NCI-H187 (cell line): ENCODE measurements at regions not wholly inside any gene's neighbourhood (a gene's known extent, or its start where the extent isn't known, plus 50 kb on each side); places are given as distances from the start of the nearest gene placed in this dataset.

Experiments used
- DNase-seq, 2 experiments: peaks; one replicate each; lab custom pipeline; 2025; lab: John Stamatoyannopoulos, UW

DNA sequence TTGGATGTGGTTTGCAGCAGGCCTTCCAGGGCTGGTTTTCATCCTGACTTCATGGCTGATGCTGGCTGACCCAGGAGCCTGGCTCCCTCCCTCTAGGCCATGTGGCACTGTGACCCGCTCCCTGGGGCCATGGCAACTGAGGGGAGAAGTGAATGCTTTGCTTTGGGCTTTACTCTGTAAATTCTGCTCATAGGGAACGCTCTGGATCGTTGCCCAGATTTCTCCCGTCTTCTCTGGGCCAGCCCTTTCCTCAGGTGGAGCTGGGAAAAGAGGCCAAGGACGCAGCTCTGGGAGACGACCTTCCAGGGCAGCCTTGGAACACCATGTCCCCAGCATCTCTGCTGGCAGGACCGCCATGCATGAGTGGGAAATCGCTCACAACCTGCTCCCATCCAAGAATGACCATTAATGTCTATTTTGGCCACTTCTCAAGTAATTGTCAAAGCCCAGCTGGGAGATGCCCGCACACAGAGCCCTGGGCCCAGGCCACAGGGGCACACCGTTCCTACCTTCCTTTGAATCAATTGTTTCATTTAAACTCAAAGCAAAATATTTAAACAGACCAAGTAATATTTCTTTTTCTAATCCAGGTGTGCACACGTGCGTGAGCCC, 321.8 kb downstream of the TEX29 start:
- DNase-seq = no peak

GRCh38 chr13:111644750-111645149, 324.3 kb downstream of the TEX29 start:
- DNase-seq = no peak

DNA sequence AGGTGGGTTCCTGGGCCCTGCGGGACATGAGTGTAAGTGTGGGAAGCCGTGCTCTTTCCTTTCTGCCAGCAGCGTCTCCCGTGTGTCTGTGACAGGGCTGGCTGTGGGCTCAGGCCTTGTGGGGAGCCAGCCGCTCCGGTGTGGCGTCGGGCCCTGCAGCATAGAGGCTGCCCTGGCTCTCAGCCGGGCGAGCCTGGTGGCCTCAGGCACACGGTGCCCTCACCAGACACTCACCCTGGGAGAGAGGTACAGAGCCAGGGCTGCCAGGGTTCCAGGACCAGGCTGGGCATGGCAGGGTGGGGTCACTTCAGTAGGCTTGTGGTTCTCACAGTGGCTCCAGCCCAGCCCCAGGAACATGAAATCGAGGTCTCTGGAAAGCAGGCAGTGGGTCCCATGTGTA, 324.8 kb downstream of the TEX29 start:
- DNase-seq = no peak

DNA sequence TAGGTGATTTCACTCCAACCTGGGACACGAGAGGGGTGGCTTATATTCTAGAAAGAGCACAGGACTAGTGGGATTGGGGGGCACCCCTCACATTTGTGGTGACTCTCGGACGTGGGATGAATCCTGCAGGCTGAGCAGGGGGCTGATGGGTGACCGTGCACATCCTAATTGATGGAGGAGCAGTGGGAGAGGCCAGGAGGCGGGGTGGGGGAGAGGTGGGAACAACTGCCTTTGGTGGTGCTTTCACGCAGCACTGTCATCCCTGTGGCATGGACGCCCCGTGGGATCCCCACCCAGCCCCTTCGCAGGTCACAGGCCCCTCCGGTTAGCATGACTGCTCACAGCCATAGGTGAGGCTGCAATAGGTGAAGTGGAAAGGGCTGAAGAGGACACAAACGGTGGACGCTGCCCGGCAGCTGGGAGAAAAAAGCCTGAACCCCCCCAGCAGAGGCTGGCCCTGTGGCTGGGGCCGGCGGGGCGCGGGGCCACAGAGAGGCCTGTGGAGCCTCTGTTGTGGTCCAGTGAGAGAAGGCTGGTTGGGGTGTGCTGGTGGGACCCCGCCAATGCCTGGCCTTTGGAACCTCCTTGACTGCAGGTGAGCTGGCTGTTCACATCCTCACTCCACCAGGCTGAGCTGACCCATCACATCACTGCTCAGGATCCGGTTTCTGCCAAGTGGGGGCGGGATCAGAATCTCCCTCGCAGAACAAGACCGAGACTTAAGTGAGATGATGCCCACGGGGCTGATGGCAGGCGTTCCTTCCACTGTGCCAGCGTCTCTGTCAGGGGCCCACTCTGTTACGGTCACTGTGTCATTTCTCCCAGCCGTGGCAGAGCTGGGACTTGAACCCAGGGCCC, 325.4 kb downstream of the TEX29 start:
- no peak for DNase-seq

DNA sequence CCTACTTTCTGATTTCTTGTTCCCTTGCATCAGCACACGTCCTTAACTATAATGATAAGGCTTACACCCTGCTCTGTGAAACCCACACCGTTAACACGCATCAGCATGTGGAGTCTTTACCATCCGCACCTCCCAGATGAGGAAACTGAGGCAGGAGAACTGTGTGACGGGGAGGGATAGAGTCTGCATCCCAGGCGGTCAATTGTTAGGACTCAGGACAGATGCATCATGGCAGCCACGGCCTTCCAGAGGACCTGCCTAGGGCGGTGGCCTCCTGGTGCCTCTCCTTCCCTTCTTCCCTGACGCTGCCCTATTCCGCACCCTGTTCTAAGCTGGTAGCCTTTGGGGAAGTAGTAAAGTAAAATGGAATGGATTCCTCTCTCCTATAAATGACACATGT, 326.0 kb downstream of the TEX29 start:
- no peak for DNase-seq

GRCh38 chr13:111648885-111649284, 328.4 kb downstream of the TEX29 start:
- no peak for DNase-seq

- no peak for DNase-seq
Observed at GRCh38 chr13:111650626-111651025, 330.2 kb downstream of the TEX29 start.

GRCh38 chr13:111652676-111653075, 332.2 kb downstream of the TEX29 start:
- DNase-seq = no peak

GRCh38 chr13:111654531-111654930, 334.1 kb downstream of the TEX29 start:
- DNase-seq = no peak

- DNase-seq = no peak
Observed at GRCh38 chr13:111656439-111656838, 336.0 kb downstream of the TEX29 start.

GRCh38 chr13:111657013-111657412, 336.6 kb downstream of the TEX29 start:
- peak in 1 of 2 experiments; percentile 54 for DNase-seq

DNA sequence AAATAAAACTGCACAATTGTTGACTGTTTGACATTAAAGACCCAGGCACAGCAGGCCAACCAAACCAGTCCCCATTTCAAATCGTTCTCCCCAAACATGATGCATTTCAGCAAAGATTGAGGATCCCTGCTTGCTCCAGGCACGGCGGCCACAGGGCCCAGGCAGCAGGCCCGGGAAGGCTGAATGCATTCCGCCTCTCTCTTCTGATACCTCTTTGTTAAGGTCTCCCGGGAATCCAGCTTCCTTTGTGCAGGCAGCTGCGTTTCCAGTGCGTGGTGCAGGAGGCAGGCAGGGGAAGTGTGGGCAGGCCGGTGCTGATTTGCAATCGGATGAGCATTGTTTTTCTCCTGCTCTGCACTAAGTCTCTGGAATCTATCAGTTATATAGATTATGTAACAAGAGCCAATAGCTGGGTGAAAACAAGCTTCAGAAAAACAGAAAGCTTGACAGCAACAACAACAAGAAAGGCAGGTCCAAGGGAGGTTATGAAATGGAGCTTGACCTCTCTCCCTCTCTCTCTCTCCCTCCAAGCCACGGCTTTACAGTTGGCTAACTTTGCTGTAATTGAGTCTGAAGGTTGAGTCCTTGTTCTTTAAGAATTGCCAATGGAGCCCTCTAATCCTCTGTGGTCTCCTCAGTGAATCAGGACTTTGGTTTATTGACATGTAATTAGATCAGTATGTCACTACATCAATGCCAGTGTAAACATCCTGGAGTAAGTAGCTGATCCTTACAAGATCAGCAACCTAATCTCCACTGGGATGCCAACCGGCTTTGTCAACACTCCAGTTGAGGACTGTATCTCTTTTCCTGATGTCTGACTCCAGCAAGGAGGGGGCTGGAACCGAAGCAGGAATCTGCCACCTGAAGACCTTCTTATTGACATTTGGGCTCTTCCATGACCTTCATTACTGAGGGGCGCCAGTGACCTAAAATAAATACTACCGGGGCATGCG, 338.0 kb downstream of the TEX29 start:
- peak; percentile 81 to 84 for DNase-seq

DNA sequence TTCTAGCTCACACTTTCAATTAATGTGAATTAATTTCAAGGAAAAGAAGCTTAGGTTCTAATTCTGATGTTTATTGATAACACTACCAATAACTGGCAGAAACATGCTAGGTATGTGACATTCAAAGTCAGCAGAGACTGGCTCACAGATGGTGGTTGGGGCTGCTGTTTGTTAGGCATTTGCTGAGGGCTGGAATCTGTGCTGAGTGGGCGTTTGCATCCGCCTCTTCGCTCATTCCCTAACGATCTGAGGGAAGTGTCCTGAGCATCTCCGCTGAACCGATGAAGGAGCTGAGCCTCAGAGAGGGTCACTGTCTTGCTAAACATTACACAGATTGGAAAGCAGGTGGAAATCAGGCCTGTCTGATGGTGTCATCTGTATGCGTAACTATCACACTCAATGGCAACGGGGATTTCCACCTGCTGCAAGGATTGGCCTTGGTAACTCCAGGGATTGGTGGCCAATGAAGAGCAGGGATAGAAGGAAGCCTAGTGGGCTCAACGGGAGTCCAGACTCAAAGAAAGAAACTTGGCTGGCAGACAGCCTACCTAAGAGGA, 338.9 kb downstream of the TEX29 start:
- DNase-seq = peak in 1 of 2 experiments; percentile 64

- no peak for DNase-seq
Observed at GRCh38 chr13:111659842-111660241, 339.4 kb downstream of the TEX29 start.

DNA sequence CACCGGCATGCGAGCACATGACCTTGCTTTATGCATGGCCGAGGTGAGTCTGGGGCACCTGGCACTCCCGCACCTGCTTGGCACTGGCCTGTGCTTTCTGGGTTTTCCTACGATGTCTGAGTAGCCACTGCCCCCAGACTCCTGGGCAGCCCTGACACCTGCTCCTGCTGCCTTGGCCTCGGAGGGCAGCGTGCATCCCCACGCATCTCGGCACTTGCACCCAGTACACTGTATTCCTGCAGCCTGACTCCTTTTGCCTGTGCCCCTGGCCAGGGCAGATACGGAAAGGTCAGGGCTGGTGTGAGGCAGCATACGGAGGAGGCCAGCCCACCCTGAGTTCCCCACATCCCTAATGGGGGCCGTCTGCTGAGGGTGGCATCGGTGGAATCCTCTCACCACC, 340.6 kb downstream of the TEX29 start:
- DNase-seq = no peak

DNA sequence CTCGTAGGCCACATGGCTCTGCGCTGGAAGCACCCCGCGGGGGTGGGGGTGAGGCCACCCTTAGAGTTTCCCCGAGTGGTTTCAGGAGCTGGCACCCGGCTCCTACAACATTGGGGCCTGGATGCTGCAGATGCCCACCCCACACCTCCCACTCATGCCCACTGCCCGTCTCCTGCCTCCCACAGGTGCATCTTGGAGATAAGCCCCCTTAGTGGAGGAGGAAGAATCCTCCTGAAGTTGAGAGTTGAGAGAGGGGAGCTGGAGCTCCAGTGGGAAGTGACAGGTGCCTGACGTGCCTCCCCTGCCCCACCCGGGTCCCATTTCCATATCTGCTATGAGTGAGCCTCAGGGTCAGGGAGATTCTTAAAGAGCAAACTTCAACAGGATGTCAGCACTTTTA, 341.3 kb downstream of the TEX29 start:
- DNase-seq = no peak

- no peak for DNase-seq
Observed at GRCh38 chr13:111662451-111662850, 342.0 kb downstream of the TEX29 start.

DNA sequence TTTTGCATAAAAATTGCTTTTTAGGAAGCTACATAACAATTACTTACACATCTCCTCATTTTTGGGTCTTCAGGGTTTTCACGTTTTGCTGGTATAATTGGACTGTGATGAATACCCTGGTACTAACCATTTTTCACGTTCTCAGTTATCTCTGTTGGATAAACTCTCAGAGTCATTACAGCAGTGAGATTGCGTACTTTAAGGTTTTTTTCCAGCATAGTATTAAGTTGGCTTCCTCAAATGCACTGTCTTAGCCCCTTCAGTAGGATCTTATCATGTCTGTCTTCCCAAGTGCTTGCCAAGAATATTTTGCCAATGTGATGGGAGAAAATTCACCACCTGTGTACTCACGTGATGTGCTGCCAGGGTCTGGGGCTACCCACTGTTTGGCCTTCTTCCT, 342.5 kb downstream of the TEX29 start:
- no peak for DNase-seq

DNA sequence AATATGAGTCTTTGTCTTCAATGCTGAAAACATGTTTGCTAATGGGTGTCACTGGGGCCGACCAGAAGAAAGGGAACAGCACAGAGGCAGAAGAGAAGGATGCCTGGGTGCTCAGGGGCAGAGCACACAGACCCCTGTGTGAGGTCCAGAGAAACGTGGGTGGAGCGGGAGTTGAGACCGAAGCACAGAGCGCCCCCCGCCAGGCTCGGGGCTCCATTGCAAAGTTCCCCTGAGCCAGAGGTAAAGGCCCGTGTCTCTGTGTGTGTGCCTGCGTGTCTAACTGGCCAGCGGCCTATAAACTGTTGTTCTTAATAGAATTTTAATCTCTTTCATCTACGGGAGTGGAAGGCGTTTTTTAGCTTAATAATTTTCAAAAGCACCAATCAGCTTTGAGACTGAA, 343.1 kb downstream of the TEX29 start:
- no peak for DNase-seq

DNA sequence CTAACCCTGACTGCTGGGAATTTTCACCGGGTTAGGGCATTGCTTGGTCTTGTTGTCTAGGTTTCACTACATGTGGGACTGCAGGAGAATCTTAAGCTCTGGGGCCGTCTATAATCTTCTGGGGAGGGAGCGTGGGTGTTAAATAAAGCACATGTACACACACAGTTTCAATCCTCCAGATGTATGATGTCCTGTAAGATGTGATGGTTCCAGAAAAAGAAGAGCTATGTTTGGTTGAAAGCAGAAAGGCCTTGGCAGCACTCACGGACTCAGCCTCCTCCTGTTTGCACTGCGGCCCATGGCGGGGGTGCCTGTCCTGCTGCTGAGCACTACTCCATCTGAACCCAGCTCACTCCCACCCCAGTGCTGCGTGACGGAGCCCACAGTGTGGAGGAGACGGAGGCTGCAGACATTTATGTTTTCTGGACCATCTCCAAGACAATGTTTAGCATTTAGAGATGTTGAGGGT, 343.5 kb downstream of the TEX29 start:
- DNase-seq = no peak

- DNase-seq = no peak
Observed at GRCh38 chr13:111664696-111665095, 344.3 kb downstream of the TEX29 start.

DNA sequence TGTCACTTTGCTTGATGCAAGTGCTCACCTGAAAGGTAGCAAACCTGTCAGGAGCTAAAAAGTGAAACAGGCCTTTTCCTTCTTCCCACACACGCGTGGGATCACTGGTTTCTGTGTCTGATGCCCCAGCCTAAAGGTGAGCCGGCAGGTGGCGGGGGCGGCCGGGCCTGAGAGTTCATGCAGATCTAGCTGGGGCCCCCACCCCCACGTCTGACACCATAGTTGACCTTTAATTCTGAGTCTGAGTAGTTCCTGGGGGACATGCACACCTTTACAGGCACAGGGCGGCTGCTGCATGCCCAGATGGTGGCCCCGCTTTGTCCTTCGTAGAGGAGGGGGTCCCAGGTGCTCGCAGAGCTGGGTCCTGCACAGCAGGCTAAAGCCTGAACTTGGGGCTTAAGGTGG, 345.3 kb downstream of the TEX29 start:
- no peak for DNase-seq
